SJSA1 (cell line): ENCODE measurements at regions not wholly inside any gene's neighbourhood (a gene's known extent, or its start where the extent isn't known, plus 50 kb on each side); places are given as distances from the start of the nearest gene placed in this dataset.

Experiments used
- DNase-seq, 2 experiments: peaks; one replicate each; pipeline ENCODE4 v3.0.0-alpha.2; 2015 to 2020; ENCODE audit warnings: low spot score in 2 of 2, low read depth in 1 of 2
- H3K27ac ChIP-seq: fragments of 250-450 bp; sonication (Bioruptor Pico); 2 replicates; pipeline ENCODE4 v1.5.1; 2020; ENCODE audit warnings: mild to moderate bottlenecking, moderate library complexity
- H3K27me3 ChIP-seq: fragments of 250-450 bp; sonication (Bioruptor Pico); replicated peaks from 2 replicates; pipeline ENCODE4 v1.5.1; 2020; ENCODE audit warnings: mild to moderate bottlenecking, moderate library complexity
- H3K36me3 ChIP-seq: fragments of 250-450 bp; sonication (Bioruptor Pico); 2 replicates; pipeline ENCODE4 v1.5.1; 2020; ENCODE audit warnings: mild to moderate bottlenecking
- H3K4me1 ChIP-seq: fragments of 250-450 bp; sonication (Bioruptor Pico); replicated peaks from 2 replicates; pipeline ENCODE4 v1.6.1; 2021; ENCODE audit warnings: mild to moderate bottlenecking
- H3K4me3 ChIP-seq: fragments of 250-450 bp; sonication (Bioruptor Pico); 2 replicates; pipeline ENCODE4 v1.5.1; 2020; ENCODE audit warnings: mild to moderate bottlenecking
- H3K9me3 ChIP-seq: fragments of 250-450 bp; sonication (Bioruptor Pico); replicated peaks from 2 replicates; pipeline ENCODE4 v1.5.1; 2020; ENCODE audit warnings: mild to moderate bottlenecking

DNA sequence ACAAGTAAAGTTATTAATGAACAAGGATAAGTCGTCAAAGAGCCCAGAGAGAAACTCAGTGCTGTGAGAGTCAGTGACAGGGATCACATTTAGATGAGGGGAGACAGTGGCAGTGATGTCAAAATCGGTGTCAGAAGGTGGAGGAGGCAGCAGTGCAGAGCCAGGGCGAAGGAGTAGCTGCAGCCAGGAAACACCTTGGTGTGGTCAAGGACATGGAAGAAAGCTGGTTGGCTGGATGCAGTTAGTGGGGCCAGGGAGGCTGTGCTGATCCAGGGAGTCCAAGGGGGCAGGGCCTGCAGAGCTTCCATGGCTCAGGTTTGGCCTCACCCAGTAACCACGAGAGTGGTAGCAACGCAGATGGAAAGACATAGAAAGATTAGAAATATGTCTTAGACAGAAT lies 50.7 kb upstream of the ADORA2B start:
- H3K27ac ChIP-seq = no peak overlapping the region

DNA sequence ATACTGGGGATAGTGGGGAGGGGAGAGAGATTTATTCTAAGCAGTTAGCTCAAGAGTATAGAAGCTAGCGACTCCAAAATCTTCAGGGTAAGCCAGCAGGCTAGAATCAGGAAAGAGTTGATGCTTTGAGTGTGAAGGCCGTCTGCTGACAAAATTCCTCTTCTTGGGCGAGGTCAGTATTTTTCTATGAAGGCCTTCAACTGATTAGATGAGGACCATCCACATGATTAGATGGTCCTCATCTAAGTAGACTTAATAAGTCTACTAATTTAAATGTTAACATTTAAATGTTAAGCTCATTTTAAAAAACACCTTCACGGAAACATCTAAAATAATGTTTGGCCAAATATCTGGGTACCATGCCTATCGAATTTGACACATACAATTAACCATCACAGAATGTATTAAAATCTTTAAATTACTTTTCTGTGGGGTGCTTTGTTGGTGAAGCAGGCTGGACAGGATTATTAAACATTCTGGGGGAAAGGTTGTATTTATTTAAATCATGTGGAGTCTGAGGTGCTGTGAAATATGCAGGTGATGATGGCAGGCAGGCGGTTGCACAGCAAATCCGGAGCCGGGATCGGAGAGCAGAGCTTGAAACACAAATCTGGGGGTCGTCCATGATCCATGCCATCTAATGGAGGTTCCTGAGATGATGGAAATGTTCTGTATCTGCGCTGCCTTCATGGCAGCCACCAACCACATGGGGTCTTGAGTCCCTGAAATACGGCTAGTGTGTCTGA lies 49.8 kb upstream of the ADORA2B start:
- Histone ChIP-seq H3K4me3 (no peak overlapping the region), H3K4me1 (no peaks in the 10 kb centered on the region; the same call in 1 of the 2 replicates), H3K36me3 (no peaks in the 10 kb centered on the region), H3K9me3 (no peaks in the 10 kb centered on the region), H3K27me3 (no peaks in the 10 kb centered on the region), H3K27ac (no peak overlapping the region)
- DNase-seq = no peak

More for the DNA sequence above, 50.7 kb upstream of the ADORA2B start:
- Histone ChIP-seq H3K4me1 (no peaks in the 10 kb centered on the region; the same call in 1 of the 2 replicates), H3K9me3 (no peaks in the 10 kb centered on the region), H3K27me3 (no peaks in the 10 kb centered on the region), H3K4me3 (no peak overlapping the region), H3K36me3 (no peaks in the 10 kb centered on the region)
- no peak for DNase-seq
